ENCODE measurements at regions not wholly inside any gene's neighbourhood (a gene's known extent, or its start where the extent isn't known, plus 50 kb on each side); places are given as distances from the start of the nearest gene placed in this dataset.

- Mint-ChIP-seq H3K36me3 (no peaks in the 10 kb centered on the region), H3K9me3 (ENCODE audit: low read depth) (peaks cover 15% of the 10 kb centered on the region), H3K4me1 (ENCODE audit: low read depth) (no peaks in the 10 kb centered on the region), H3K27ac (no peak overlapping the region), H3K4me3 (no peak overlapping the region), H3K27me3 (peaks cover 2% of the 10 kb centered on the region)
Observed at GRCh38 chr1:218624052-218624451, 278.9 kb downstream of the TGFB2 start.

DNA sequence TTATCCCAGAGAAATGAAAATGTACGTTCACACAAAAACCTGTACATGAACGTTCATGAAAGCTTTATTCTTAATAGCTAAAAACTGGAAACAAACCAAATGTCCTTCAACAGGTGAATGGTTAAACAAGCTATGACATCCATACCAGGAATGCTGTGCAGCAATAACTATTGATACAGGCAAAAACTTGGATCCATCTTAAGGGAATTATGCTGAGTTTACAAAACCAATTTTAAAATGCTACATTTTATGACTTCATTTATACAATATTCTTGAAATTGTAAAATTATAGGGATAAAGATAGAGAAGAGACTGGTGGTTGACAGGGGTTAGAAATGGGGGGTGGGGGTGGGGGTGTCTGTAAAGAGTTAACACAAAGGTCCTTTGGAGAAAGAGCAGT is 280.3 kb downstream of the TGFB2 start:
- Mint-ChIP-seq H3K4me1 (ENCODE audit: low read depth) (no peaks in the 10 kb centered on the region), H3K36me3 (no peaks in the 10 kb centered on the region), H3K27ac (no peak overlapping the region), H3K4me3 (no peak overlapping the region), H3K9me3 (ENCODE audit: low read depth) (peaks cover 16% of the 10 kb centered on the region), H3K27me3 (peaks cover 2% of the 10 kb centered on the region)

DNA sequence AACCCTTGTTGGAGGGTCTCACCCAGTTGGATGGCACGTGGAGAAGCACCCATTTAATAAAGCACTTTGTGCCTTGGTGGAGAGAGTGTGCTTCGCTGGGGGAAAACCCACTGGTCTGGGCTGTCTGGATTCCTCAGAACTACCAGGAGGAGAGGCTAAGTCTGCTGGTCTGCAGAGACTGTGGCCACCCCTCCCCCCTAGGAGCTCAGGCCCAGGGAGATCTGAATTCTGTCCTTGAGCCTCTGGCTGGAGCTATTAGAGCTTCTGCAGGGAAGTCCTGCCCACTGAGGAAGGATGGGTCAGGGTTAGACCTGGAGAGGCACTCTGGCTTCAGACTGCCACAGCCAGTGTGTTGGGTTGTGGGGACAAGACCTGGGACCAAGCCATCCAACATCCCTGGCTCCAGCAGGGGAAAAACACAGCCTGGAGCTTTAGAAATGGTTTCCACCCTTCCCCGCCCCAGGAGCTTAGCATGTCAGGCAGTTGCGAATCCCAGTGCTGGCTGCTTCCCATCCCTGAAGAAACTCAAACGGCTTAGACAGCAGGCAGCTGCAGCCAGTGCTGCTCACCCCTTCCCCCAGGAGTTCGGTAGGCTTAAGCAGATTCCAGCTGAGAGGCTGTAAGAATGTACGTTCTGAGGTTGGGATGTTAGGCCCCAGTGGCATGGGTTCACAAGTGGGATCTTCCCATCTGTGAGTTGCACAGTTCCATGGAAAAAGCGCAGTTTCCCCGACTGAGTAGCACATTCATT is 288.3 kb downstream of the TGFB2 start:
- Mint-ChIP-seq H3K4me1 (ENCODE audit: low read depth) (no peaks in the 10 kb centered on the region), H3K9me3 (ENCODE audit: low read depth) (peaks cover 28% of the 10 kb centered on the region), H3K36me3 (no peaks in the 10 kb centered on the region), H3K27me3 (peaks cover 2% of the 10 kb centered on the region), H3K4me3 (no peak overlapping the region), H3K27ac (no peak overlapping the region)

DNA sequence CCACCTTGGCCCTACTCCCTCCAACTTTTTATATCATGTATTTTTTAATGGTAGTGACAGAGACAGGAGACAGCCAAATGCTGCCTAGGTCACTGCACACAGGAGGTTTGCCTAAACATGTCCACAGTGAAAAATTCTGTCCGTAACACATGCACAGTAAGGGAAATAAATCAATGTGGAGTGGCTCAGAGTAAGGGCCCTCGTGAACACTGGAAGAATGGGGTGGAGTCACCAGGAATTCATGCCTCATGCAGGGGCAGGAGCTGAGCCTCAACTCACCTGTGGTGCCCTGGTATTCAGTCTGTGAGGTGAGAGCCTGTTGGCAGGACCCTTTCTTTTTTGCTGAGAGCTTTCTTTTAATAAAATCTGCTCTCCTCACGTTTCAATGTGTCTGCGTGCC is 289.1 kb downstream of the TGFB2 start:
- no peaks in the 10 kb centered on the region for H3K36me3 Mint-ChIP-seq
- H3K27ac Mint-ChIP-seq = no peak overlapping the region
- H3K27me3 Mint-ChIP-seq = peaks cover 2% of the 10 kb centered on the region
- peaks cover 21% of the 10 kb centered on the region for H3K9me3 Mint-ChIP-seq (ENCODE audit: low read depth)
- H3K4me1 Mint-ChIP-seq (ENCODE audit: low read depth) = no peaks in the 10 kb centered on the region
- H3K4me3 Mint-ChIP-seq = no peak overlapping the region

DNA sequence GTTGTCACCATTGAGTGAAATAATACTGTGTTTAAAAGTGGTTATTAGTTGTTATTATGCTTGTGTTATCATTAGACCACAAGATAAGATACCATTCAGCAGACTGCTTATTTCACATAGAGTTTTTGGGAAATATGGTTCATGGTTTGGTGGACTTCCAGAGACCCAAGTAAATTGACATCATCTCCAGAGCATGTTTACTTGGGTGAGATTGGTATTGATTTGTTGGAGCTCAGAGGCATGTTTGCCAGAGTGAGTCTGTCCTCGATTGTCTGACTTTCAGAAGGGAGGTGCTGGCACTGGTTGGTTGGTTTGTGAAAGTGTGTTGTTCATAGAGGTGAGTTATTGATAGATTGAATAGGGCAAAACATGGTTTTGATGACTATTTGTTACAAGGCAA is 291.4 kb downstream of the TGFB2 start:
- Mint-ChIP-seq H3K36me3 (no peaks in the 10 kb centered on the region), H3K27me3 (peaks cover 2% of the 10 kb centered on the region), H3K9me3 (ENCODE audit: low read depth) (peaks cover 11% of the 10 kb centered on the region), H3K4me1 (ENCODE audit: low read depth) (no peaks in the 10 kb centered on the region), H3K27ac (no peak overlapping the region), H3K4me3 (no peak overlapping the region)

DNA sequence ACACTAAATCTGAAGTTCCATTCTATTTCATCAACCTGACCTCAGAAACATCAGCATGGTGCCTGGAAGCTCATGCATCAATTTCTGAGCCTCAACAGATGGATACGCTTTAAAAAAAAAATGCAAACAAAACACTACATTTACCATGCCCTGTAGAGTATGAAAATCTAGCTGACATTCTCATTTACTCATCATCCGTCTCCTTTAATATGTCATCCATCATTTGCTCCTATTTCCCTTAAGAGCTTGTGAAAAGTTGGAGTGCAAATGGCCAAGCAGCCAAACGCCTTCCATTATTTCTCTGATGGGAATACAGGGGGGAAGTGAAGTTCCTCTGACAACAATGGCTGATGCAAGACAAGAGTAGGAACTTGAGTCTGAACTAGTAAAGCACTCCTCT is 295.0 kb downstream of the TGFB2 start:
- no peaks in the 10 kb centered on the region for H3K36me3 Mint-ChIP-seq
- H3K4me3 Mint-ChIP-seq = no peak overlapping the region
- H3K27ac Mint-ChIP-seq = no peak overlapping the region
- no peaks in the 10 kb centered on the region for H3K27me3 Mint-ChIP-seq
- H3K9me3 Mint-ChIP-seq (ENCODE audit: low read depth) = no peaks in the 10 kb centered on the region
- no peaks in the 10 kb centered on the region for H3K4me1 Mint-ChIP-seq (ENCODE audit: low read depth)

GRCh38 chr1:218642033-218642948 is 297.2 kb downstream of the TGFB2 start:
- Mint-ChIP-seq H3K27ac (no peak overlapping the region), H3K4me3 (no peak overlapping the region), H3K4me1 (ENCODE audit: low read depth) (no peaks in the 10 kb centered on the region), H3K9me3 (ENCODE audit: low read depth) (no peaks in the 10 kb centered on the region), H3K27me3 (no peaks in the 10 kb centered on the region), H3K36me3 (no peaks in the 10 kb centered on the region)

- no peaks in the 10 kb centered on the region for H3K9me3 Mint-ChIP-seq (ENCODE audit: low read depth)
- H3K4me1 Mint-ChIP-seq (ENCODE audit: low read depth) = no peaks in the 10 kb centered on the region
- H3K27ac Mint-ChIP-seq = no peak overlapping the region
- H3K27me3 Mint-ChIP-seq = no peaks in the 10 kb centered on the region
- H3K36me3 Mint-ChIP-seq = no peaks in the 10 kb centered on the region
- H3K4me3 Mint-ChIP-seq = no peak overlapping the region
Observed at GRCh38 chr1:218643281-218643680, 298.1 kb downstream of the TGFB2 start.

DNA sequence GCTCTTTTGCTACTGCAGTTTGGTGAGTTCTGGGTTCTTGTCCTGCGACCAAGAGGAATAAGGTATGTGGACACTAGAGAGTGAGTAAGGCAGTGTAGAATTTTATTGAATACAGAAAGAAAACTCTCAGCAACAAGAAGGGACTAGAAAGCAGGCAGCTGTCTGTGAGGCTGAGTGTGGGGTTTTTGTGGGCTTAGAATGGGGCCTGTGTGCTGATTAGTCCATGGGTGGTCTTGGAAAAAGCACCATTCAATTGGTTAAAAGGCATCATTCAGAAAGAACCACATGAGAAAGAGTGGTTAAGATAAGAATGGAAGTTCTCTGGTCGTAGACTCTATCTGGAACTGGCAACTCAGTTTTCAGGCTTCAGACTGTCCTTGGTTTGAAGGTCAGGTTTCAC is 298.8 kb downstream of the TGFB2 start:
- Mint-ChIP-seq H3K4me3 (no peak overlapping the region), H3K9me3 (ENCODE audit: low read depth) (no peaks in the 10 kb centered on the region), H3K4me1 (ENCODE audit: low read depth) (no peaks in the 10 kb centered on the region), H3K27me3 (no peaks in the 10 kb centered on the region), H3K27ac (no peak overlapping the region), H3K36me3 (no peaks in the 10 kb centered on the region)

GRCh38 chr1:218646288-218646687 is 301.2 kb downstream of the TGFB2 start:
- Mint-ChIP-seq H3K27ac (no peak overlapping the region), H3K36me3 (no peaks in the 10 kb centered on the region), H3K4me3 (no peak overlapping the region), H3K27me3 (no peaks in the 10 kb centered on the region), H3K9me3 (ENCODE audit: low read depth) (no peaks in the 10 kb centered on the region), H3K4me1 (ENCODE audit: low read depth) (no peaks in the 10 kb centered on the region)

DNA sequence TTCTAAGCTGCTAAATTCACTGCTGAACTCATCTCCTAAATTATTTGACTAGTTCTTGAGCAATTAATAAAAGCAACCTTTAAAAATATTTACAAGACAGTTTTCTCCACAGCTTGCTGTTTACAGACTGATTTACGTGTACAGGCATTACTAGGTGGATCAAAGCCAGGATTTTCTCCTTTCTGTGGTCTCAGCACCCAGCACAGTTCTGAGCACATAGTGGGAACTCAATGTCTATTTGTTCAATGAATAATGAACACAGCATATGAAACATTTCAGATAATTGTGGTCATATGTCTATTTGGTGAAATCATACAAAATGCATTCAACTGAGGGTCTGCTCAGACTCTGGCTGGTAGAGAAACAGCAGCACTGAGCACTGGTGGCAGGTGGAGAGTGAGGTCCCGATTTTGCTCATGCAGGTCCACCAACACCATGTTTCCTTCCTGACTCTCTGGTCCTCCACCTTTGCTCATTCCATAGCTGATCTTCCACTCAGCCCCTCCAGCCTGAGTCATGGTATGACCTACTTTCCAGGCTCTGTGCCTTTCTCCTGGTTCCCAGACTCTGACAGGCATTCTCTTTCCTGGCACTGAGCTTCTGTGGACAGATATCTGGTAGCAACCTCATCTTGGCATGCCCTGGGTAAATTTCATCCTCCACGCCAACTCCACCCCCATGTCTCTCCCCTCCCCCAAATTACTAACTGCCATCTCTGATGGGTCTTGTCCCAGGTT is 311.3 kb downstream of the TGFB2 start:
- Mint-ChIP-seq H3K36me3 (no peaks in the 10 kb centered on the region), H3K4me1 (ENCODE audit: low read depth) (no peaks in the 10 kb centered on the region), H3K9me3 (ENCODE audit: low read depth) (no peaks in the 10 kb centered on the region), H3K27me3 (peaks cover 2% of the 10 kb centered on the region), H3K27ac (no peak overlapping the region), H3K4me3 (no peak overlapping the region)

DNA sequence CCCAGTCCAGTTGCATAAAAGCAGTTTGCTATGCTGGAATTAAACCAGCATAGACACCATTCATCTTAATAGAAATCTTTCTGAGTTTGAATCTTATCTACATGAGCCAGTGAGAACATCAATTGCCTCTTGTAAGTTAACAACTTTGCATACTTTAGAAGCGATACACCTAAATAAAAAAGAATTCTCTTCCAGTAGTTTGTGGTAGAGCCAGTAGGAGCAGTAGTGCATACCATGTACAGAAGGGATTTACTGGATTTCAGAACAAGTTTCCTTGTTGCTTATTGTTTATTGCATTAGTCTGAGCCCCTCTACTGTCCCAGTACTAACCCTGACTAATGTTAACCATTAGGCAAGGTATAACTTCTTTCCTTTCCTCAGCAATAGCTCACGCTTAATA is 313.1 kb downstream of the TGFB2 start:
- no peaks in the 10 kb centered on the region for H3K36me3 Mint-ChIP-seq
- no peak overlapping the region for H3K27ac Mint-ChIP-seq
- no peaks in the 10 kb centered on the region for H3K4me1 Mint-ChIP-seq (ENCODE audit: low read depth)
- no peaks in the 10 kb centered on the region for H3K9me3 Mint-ChIP-seq (ENCODE audit: low read depth)
- H3K4me3 Mint-ChIP-seq = no peak overlapping the region
- peaks cover 5% of the 10 kb centered on the region for H3K27me3 Mint-ChIP-seq

GRCh38 chr1:218658899-218659298 is 313.8 kb downstream of the TGFB2 start:
- no peak overlapping the region for H3K27ac Mint-ChIP-seq
- H3K36me3 Mint-ChIP-seq = no peaks in the 10 kb centered on the region
- peaks cover 5% of the 10 kb centered on the region for H3K27me3 Mint-ChIP-seq
- no peak overlapping the region for H3K4me3 Mint-ChIP-seq
- H3K4me1 Mint-ChIP-seq (ENCODE audit: low read depth) = no peaks in the 10 kb centered on the region
- no peaks in the 10 kb centered on the region for H3K9me3 Mint-ChIP-seq (ENCODE audit: low read depth)

DNA sequence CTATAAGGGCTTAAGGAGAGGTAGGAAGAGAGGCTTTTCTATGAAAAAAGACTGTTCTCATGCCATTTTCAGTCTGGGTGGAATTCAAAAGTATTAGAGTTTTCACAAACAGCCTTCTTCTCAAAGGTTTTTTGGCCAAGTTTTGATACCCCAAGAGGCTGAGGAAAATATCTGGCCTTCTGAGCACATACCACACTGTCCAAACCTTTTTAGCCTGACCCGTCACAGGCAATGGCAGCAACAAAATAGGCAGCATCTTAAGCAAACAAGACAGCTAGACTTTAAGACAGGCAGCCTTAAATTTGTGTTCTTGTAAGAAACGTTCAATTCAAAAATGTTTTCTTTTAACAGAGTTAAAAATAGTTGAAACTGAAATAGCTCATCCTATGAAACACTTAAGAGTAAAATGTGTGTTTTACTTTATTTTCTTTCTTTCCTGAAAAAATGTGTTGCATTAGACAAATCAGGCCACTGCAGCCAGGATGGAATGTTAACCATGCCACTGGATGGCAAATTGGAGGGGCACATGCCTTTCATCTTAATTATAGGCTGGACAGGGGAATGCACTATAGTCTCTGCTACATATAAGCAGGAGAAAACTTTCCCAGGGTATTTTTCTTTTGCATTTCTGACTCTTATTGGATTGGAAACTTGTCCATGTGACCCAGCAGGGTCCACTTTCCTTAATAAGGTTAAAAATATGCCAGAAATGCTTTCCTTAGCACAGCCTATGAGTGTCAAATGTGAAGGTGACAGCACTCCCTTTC is 315.0 kb downstream of the TGFB2 start:
- no peak overlapping the region for H3K27ac Mint-ChIP-seq
- H3K27me3 Mint-ChIP-seq = peaks cover 5% of the 10 kb centered on the region
- H3K36me3 Mint-ChIP-seq = no peaks in the 10 kb centered on the region
- H3K4me1 Mint-ChIP-seq (ENCODE audit: low read depth) = no peaks in the 10 kb centered on the region
- H3K9me3 Mint-ChIP-seq (ENCODE audit: low read depth) = no peaks in the 10 kb centered on the region
- no peak overlapping the region for H3K4me3 Mint-ChIP-seq
